K562 (cell line): ENCODE measurements at regions not wholly inside any gene's neighbourhood (a gene's known extent, or its start where the extent isn't known, plus 50 kb on each side); places are given as distances from the start of the nearest gene placed in this dataset.

Experiments
- ATAC-seq: fragments of 200-7000 bp; cut with Tn5 transposase; 3 replicates; pipeline ENCODE4 v1.9.1; 2020; ENCODE audit warnings: moderate library complexity
- BruUV-seq: library from RNA; stranded (reverse); fragments of 400-500 nt; replicated peaks from 2 replicates; lab custom pipeline; 2021; lab: Mats Ljungman, UMichigan
- CTCF ChIA-PET: fragments of 300-600 bp; formaldehyde crosslinking; extraction: SDS; loops from one replicate; lab custom pipeline; 2021; ENCODE audit warnings: low intra/inter-chr PET ratio; lab: Yijun Ruan, JAX
- POLR2A ChIA-PET: fragments of 300-600, 350-650 bp; sonication (Branson Sonifier 250); formaldehyde crosslinking; extraction: SDS; loops from one replicate; lab custom pipeline; 2021; ENCODE audit warnings: antibody characterized with exemption, inconsistent platforms; lab: Yijun Ruan, JAX
- DNase-seq, 4 experiments: peaks; one replicate each; pipeline versions ENCODE4 v3.0.0 to v3.0.0-alpha.2; 2011 to 2018; ENCODE audit warnings: low spot score in 3 of 4, mixed read lengths in 3 of 4; ENCODE audit errors: extremely low read depth in 1 of 4
- FAIRE-seq: peaks from 2 replicates; lab custom pipeline; 2011; peaks lifted over from hg19 to GRCh38; lab: Jason Lieb, UNC
- H2AFZ ChIP-seq: 2 replicates; pipeline ENCODE4 v1.6.0; 2011; ENCODE audit warnings: low read depth, low read length, control low read depth, inconsistent platforms
- H3K27ac ChIP-seq: fragments of 200-600 bp; 3 replicates; pipeline ENCODE4 v1.8.0; 2011; ENCODE audit warnings: low read depth, mild to moderate bottlenecking, control low read depth, inconsistent platforms, low read length, moderate library complexity, mixed read lengths; ENCODE audit errors: extremely low read depth
- H3K27me3 ChIP-seq, 2 experiments: fragments of 300-600 bp in 1 of 2; 2 replicates in 1 of 2; 3 replicates in 1 of 2; pipeline versions ENCODE4 v1.6.0 to v1.8.0; 2011; ENCODE audit warnings: inconsistent platforms in 2 of 2, low read length in 2 of 2, mild to moderate bottlenecking in 1 of 2, mixed read lengths in 1 of 2, moderate library complexity in 1 of 2; ENCODE audit not compliant: control insufficient read depth in 2 of 2, insufficient read depth in 2 of 2
- H3K36me3 ChIP-seq: fragments of 300-600 bp; 3 replicates; pipeline ENCODE4 v1.8.0; 2011; ENCODE audit warnings: mild to moderate bottlenecking, low read length, inconsistent platforms; ENCODE audit not compliant: control insufficient read depth, insufficient read depth
- H3K4me1 ChIP-seq, 2 experiments: fragments of 200-600 bp in 1 of 2; replicated peaks in 1 of 2; 2 replicates in 1 of 2; 3 replicates in 1 of 2; pipeline versions ENCODE4 v1.5.1 to v1.8.0; 2011; ENCODE audit warnings: inconsistent platforms in 2 of 2, low read length in 2 of 2, mild to moderate bottlenecking in 1 of 2, mixed read lengths in 1 of 2, moderate library complexity in 1 of 2; ENCODE audit not compliant: control insufficient read depth in 2 of 2, insufficient read depth in 2 of 2
- H3K4me2 ChIP-seq: 2 replicates; pipeline ENCODE4 v1.6.1; 2011; ENCODE audit warnings: low read length, control low read depth, inconsistent platforms, mixed read lengths; ENCODE audit not compliant: insufficient read depth
- H3K4me3 ChIP-seq: fragments of 200-600 bp; sonication (generic), shearing (Covaris generic); 2 replicates; pipeline ENCODE4 v1.5.1; 2016; ENCODE audit warnings: control low read depth, inconsistent platforms
- H3K79me2 ChIP-seq: fragments of 200-600 bp; 3 replicates; pipeline ENCODE4 v1.8.0; 2011; ENCODE audit warnings: low read length, inconsistent platforms; ENCODE audit not compliant: control insufficient read depth, insufficient read depth
- H3K9ac ChIP-seq, 2 experiments: 2 replicates each; pipeline versions ENCODE4 v1.6.0 to v1.6.1; 2011; ENCODE audit warnings: low read depth in 2 of 2, low read length in 2 of 2, control low read depth in 1 of 2, inconsistent platforms in 1 of 2, mild to moderate bottlenecking in 1 of 2, mixed read lengths in 1 of 2; ENCODE audit not compliant: insufficient read depth in 1 of 2
- H3K9me1 ChIP-seq: one replicate; pipeline ENCODE4 v1.6.0; 2011; ENCODE audit warnings: inconsistent platforms, mild to moderate bottlenecking, low read length, moderate library complexity; ENCODE audit not compliant: control insufficient read depth, insufficient read depth
- H3K9me3 ChIP-seq: replicated peaks from 2 replicates; pipeline ENCODE4 v1.5.1; 2011; ENCODE audit warnings: low read depth, low read length, inconsistent platforms; ENCODE audit not compliant: control insufficient read depth, insufficient read depth
- H4K20me1 ChIP-seq: replicated peaks from 2 replicates; pipeline ENCODE4 v1.6.1; 2011; ENCODE audit warnings: low read length, inconsistent platforms, mixed read lengths; ENCODE audit not compliant: control insufficient read depth, insufficient read depth
- CBX8 ChIP-seq: fragments of 200-600 bp; sonication (generic); IDR thresholded peaks from 2 replicates; pipeline ENCODE4 v1.6.1; 2012; ENCODE audit warnings: borderline replicate concordance, mixed run types, low read depth, mild to moderate bottlenecking, moderate library complexity, mixed read lengths, low read length, control low read depth, inconsistent platforms; ENCODE audit not compliant: poor library complexity, severe bottlenecking; ENCODE audit errors: extremely low read depth
- CTCF ChIP-seq, 3 experiments: IDR thresholded peaks in 2 of 3; conservative IDR thresholded peaks in 1 of 3; 2 replicates each; pipeline ENCODE4 v1.5.1; 2011 to 2012; ENCODE audit warnings: low read length in 3 of 3, mild to moderate bottlenecking in 3 of 3, control low read depth in 2 of 3, improper control_type of control experiment in 1 of 3, inconsistent platforms in 1 of 3, low read depth in 1 of 3, mixed read lengths in 1 of 3, moderate library complexity in 1 of 3; ENCODE audit not compliant: insufficient read depth in 2 of 3
- ZNF146 ChIP-seq: IDR thresholded peaks from one replicate; pipeline ENCODE4 v1.6.1; 2018; ENCODE audit warnings: missing compliant biosample characterization; ENCODE audit not compliant: unreplicated experiment
- WGBS: fragments of 100-300 bp; shearing (Covaris generic); methylation state at CpG from one replicate; pipeline ENCODE4 v1.1.6; 2016; ENCODE audit warnings: low coverage, mixed read lengths; ENCODE audit not compliant: insufficient coverage; ENCODE audit errors: missing lambda C conversion rate; 5-methylcytosine and 5-hydroxymethylcytosine counted together
- in situ Hi-C: fragments of 300-500 bp; cut with MboI; formaldehyde crosslinking; loops from 4 replicates; pipeline ENCODE4 v1.15.0; 2018; ENCODE audit warnings: inconsistent platforms, mixed read lengths
- intact Hi-C: fragments of 100-400 bp; cut with micrococcal nuclease; formaldehyde crosslinking; loops from 2 replicates; pipeline ENCODE4 v1.14.2; 2022
- TF ChIP-seq, protein P1 (sequence below): fragments of 250-450 bp; sonication (Bioruptor Pico); IDR thresholded peaks from 2 replicates; pipeline ENCODE4 v1.5.0; 2020; ENCODE audit warnings: mild to moderate bottlenecking, borderline replicate concordance

GRCh38 chr6:170003451-170004160, 252.2 kb downstream of the ERMARD start:
- no peaks in the 10 kb centered on the region for H3K36me3 ChIP-seq
- intact Hi-C loops (no loop called here), in situ Hi-C loops (no loop called here)
- 0% methylated on average over 1 of the region's 1 CpG for WGBS
- no TSS peak for BruUV-seq
- ATAC-seq (no peak), FAIRE-seq (no peak), DNase-seq (no peak)
- no peak for TF ChIP-seq ZNF146
- TF ChIP-seq CBX8, result no peak
- no peak overlapping the region for H3K9ac ChIP-seq
- no peaks in the 10 kb centered on the region for H3K4me1 ChIP-seq
- no peak overlapping the region for H3K4me2 ChIP-seq
- ChIA-PET POLR2A (no interaction called here), CTCF (no interaction called here)
- no peaks in the 10 kb centered on the region; the same call in 1 of the 2 replicates for H3K9me3 ChIP-seq
- no peaks in the 10 kb centered on the region for H3K79me2 ChIP-seq
- H3K27ac ChIP-seq, result no peak overlapping the region
- no peak overlapping the region for H3K4me3 ChIP-seq
- H3K27me3 ChIP-seq, result peaks cover 0 to 6% of the 10 kb centered on the region in 2 experiments; a peak in 1 of 5 replicates
- no peaks in the 10 kb centered on the region for H3K9me1 ChIP-seq
- H4K20me1 ChIP-seq, result no peaks in the 10 kb centered on the region
- no peak overlapping the region for H2AFZ ChIP-seq

GRCh38 chr6:170003027-170003426, 251.6 kb downstream of the ERMARD start:
- no peak overlapping the region for H3K4me2 ChIP-seq
- no peak for ATAC-seq
- no peaks in the 10 kb centered on the region for H3K4me1 ChIP-seq
- TF ChIP-seq, protein P1, sequence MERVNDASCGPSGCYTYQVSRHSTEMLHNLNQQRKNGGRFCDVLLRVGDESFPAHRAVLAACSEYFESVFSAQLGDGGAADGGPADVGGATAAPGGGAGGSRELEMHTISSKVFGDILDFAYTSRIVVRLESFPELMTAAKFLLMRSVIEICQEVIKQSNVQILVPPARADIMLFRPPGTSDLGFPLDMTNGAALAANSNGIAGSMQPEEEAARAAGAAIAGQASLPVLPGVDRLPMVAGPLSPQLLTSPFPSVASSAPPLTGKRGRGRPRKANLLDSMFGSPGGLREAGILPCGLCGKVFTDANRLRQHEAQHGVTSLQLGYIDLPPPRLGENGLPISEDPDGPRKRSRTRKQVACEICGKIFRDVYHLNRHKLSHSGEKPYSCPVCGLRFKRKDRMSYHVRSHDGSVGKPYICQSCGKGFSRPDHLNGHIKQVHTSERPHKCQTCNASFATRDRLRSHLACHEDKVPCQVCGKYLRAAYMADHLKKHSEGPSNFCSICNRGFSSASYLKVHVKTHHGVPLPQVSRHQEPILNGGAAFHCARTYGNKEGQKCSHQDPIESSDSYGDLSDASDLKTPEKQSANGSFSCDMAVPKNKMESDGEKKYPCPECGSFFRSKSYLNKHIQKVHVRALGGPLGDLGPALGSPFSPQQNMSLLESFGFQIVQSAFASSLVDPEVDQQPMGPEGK (CRISPR knock-in tag), result no peak
- TF ChIP-seq CTCF (IDR thresholded peaks at IDR 0.05 in 2 of 3, conservative IDR thresholded peaks at IDR 0.05 in 1 of 3; ENCODE audit: insufficient read depth in 2 of 3, low read depth in 1 of 3, low read length in 3 of 3), result peak; percentile 19 to 49 (median 35); a peak in 5 of 6 replicates
- no peak overlapping the region for H3K9ac ChIP-seq
- POLR2A ChIA-PET, result no interaction called here
- H3K27ac ChIP-seq, result no peak overlapping the region
- no peaks in the 10 kb centered on the region; the same call in 1 of the 2 replicates for H3K9me3 ChIP-seq
- H4K20me1 ChIP-seq, result no peaks in the 10 kb centered on the region
- no peaks in the 10 kb centered on the region for H3K9me1 ChIP-seq
- H3K4me3 ChIP-seq, result no peak overlapping the region
- WGBS, result 3% methylated on average over 3 of the region's 3 CpGs
- H3K79me2 ChIP-seq, result no peaks in the 10 kb centered on the region
- H2AFZ ChIP-seq, result no peak overlapping the region
- peak in 2 of 4 experiments; percentile 32 to 39 for DNase-seq
- no TSS peak for BruUV-seq
- CTCF ChIA-PET, result no interaction called here
- no peaks in the 10 kb centered on the region for H3K36me3 ChIP-seq
- no peak for FAIRE-seq
- in situ Hi-C loops (no loop called here), intact Hi-C loops (no loop called here)
- H3K27me3 ChIP-seq, result no peaks in the 10 kb centered on the region; a peak in 1 of 5 replicates
